ENCODE measurements at regions not wholly inside any gene's neighbourhood (a gene's known extent, or its start where the extent isn't known, plus 50 kb on each side); places are given as distances from the start of the nearest gene placed in this dataset.

DNA sequence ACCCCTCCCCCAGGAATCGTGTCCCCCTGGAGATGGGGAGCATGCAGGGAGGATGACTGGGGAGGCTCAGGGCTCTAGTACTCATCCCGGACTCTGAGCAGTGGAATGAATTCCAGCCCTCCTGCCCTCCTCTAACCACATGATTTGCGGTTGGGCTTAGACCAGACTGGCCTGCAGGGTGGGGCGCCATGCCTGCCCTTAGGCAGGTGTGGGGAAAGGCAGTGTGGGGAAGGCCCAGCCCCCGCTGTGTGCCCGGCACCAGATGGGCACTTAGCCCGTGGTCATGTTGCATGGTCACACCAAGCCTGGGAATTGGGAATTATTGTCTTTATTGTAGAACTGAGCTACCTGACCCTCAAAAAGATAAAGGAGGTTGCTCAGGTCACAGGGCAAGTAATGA lies 283.8 kb downstream of the TLE3 start:
- TF ChIP-seq, protein P1, sequence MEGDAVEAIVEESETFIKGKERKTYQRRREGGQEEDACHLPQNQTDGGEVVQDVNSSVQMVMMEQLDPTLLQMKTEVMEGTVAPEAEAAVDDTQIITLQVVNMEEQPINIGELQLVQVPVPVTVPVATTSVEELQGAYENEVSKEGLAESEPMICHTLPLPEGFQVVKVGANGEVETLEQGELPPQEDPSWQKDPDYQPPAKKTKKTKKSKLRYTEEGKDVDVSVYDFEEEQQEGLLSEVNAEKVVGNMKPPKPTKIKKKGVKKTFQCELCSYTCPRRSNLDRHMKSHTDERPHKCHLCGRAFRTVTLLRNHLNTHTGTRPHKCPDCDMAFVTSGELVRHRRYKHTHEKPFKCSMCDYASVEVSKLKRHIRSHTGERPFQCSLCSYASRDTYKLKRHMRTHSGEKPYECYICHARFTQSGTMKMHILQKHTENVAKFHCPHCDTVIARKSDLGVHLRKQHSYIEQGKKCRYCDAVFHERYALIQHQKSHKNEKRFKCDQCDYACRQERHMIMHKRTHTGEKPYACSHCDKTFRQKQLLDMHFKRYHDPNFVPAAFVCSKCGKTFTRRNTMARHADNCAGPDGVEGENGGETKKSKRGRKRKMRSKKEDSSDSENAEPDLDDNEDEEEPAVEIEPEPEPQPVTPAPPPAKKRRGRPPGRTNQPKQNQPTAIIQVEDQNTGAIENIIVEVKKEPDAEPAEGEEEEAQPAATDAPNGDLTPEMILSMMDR (IDR thresholded peaks at IDR 0.05; ENCODE audit: low read depth, low read length, missing input control) = no peak
- TF ChIP-seq, protein P2, sequence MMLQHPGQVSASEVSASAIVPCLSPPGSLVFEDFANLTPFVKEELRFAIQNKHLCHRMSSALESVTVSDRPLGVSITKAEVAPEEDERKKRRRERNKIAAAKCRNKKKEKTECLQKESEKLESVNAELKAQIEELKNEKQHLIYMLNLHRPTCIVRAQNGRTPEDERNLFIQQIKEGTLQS (IDR thresholded peaks at IDR 0.05) = no peak
- TF ChIP-seq, protein P3, sequence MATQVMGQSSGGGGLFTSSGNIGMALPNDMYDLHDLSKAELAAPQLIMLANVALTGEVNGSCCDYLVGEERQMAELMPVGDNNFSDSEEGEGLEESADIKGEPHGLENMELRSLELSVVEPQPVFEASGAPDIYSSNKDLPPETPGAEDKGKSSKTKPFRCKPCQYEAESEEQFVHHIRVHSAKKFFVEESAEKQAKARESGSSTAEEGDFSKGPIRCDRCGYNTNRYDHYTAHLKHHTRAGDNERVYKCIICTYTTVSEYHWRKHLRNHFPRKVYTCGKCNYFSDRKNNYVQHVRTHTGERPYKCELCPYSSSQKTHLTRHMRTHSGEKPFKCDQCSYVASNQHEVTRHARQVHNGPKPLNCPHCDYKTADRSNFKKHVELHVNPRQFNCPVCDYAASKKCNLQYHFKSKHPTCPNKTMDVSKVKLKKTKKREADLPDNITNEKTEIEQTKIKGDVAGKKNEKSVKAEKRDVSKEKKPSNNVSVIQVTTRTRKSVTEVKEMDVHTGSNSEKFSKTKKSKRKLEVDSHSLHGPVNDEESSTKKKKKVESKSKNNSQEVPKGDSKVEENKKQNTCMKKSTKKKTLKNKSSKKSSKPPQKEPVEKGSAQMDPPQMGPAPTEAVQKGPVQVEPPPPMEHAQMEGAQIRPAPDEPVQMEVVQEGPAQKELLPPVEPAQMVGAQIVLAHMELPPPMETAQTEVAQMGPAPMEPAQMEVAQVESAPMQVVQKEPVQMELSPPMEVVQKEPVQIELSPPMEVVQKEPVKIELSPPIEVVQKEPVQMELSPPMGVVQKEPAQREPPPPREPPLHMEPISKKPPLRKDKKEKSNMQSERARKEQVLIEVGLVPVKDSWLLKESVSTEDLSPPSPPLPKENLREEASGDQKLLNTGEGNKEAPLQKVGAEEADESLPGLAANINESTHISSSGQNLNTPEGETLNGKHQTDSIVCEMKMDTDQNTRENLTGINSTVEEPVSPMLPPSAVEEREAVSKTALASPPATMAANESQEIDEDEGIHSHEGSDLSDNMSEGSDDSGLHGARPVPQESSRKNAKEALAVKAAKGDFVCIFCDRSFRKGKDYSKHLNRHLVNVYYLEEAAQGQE (IDR thresholded peaks at IDR 0.05) = no peak

All from liver (tissue), 3 donors.